Trophoblast cell (in vitro differentiated cells and primary cell): ENCODE measurements at regions not wholly inside any gene's neighbourhood (a gene's known extent, or its start where the extent isn't known, plus 50 kb on each side); places are given as distances from the start of the nearest gene placed in this dataset.

Experiments
- DNase-seq, 2 donors: peaks; one replicate each; pipeline ENCODE4 v3.0.0-alpha.2; 2016
- H2AFZ ChIP-seq: 2 replicates; pipeline ENCODE4 v1.6.1; 2013; ENCODE audit warnings: low read length, moderate library complexity, mild to moderate bottlenecking; ENCODE audit not compliant: insufficient read depth, poor library complexity
- H2AK5ac ChIP-seq: 2 replicates; pipeline ENCODE4 v1.6.1; 2013; ENCODE audit warnings: mild to moderate bottlenecking, low read length
- H2BK120ac ChIP-seq: 2 replicates; pipeline ENCODE4 v1.6.1; 2013; ENCODE audit warnings: low read length, mild to moderate bottlenecking, moderate library complexity; ENCODE audit not compliant: insufficient read depth, poor library complexity
- H2BK12ac ChIP-seq: 2 replicates; pipeline ENCODE4 v1.6.1; 2013; ENCODE audit warnings: mild to moderate bottlenecking, low read length, moderate library complexity
- H2BK5ac ChIP-seq: 2 replicates; pipeline ENCODE4 v1.6.1; 2013; ENCODE audit warnings: low read length, low read depth, moderate library complexity, mild to moderate bottlenecking; ENCODE audit not compliant: poor library complexity
- H3K14ac ChIP-seq: 2 replicates; pipeline ENCODE4 v1.6.1; 2013; ENCODE audit warnings: mild to moderate bottlenecking, low read length
- H3K18ac ChIP-seq: 2 replicates; pipeline ENCODE4 v1.6.1; 2013; ENCODE audit warnings: mild to moderate bottlenecking, low read length
- H3K23ac ChIP-seq: 2 replicates; pipeline ENCODE4 v1.6.1; 2013; ENCODE audit warnings: low read length
- H3K27ac ChIP-seq: 2 replicates; pipeline ENCODE4 v1.5.1; 2013; ENCODE audit warnings: low read depth, mild to moderate bottlenecking, inconsistent platforms, low read length, moderate library complexity
- H3K27me3 ChIP-seq: 2 replicates; pipeline ENCODE4 v1.6.1; 2013; ENCODE audit warnings: inconsistent platforms, mild to moderate bottlenecking, low read length, moderate library complexity; ENCODE audit not compliant: insufficient read depth
- H3K36me3 ChIP-seq, 2 experiments: 1 replicate in 1 of 2; 2 replicates in 1 of 2; pipeline ENCODE4 v1.6.1; 2013; ENCODE audit warnings: low read length in 2 of 2, mild to moderate bottlenecking in 2 of 2, moderate library complexity in 1 of 2; ENCODE audit not compliant: insufficient read depth in 2 of 2, control insufficient read depth in 1 of 2
- H3K4ac ChIP-seq: 2 replicates; pipeline ENCODE4 v1.6.1; 2013; ENCODE audit warnings: low read depth, mild to moderate bottlenecking, low read length, moderate library complexity
- H3K4me1 ChIP-seq, 2 experiments: 1 replicate in 1 of 2; 2 replicates in 1 of 2; pipeline ENCODE4 v1.6.1; 2013; ENCODE audit warnings: low read length in 2 of 2, mild to moderate bottlenecking in 2 of 2, moderate library complexity in 1 of 2; ENCODE audit not compliant: insufficient read depth in 2 of 2, control insufficient read depth in 1 of 2
- H3K4me2 ChIP-seq: 2 replicates; pipeline ENCODE4 v1.6.1; 2013; ENCODE audit warnings: inconsistent platforms, mild to moderate bottlenecking, low read length, moderate library complexity
- H3K4me3 ChIP-seq: 2 replicates; pipeline ENCODE4 v1.5.1; 2013; ENCODE audit warnings: mild to moderate bottlenecking, low read depth, low read length, inconsistent platforms
- H3K79me1 ChIP-seq: one replicate; pipeline ENCODE4 v1.6.1; 2013; ENCODE audit warnings: low read length
- H3K79me2 ChIP-seq: 2 replicates; pipeline ENCODE4 v1.6.1; 2013; ENCODE audit warnings: low read length, mild to moderate bottlenecking; ENCODE audit not compliant: control insufficient read depth, insufficient read depth, poor library complexity
- H3K9ac ChIP-seq: 2 replicates; pipeline ENCODE4 v1.6.1; 2013; ENCODE audit warnings: mild to moderate bottlenecking, low read length
- H3K9me3 ChIP-seq: 2 replicates; pipeline ENCODE4 v1.6.1; 2013; ENCODE audit warnings: low read depth, mild to moderate bottlenecking, control low read depth, inconsistent platforms, low read length; ENCODE audit not compliant: insufficient read depth
- H4K12ac ChIP-seq: 2 replicates; pipeline ENCODE4 v1.6.1; 2013; ENCODE audit warnings: low read depth, mild to moderate bottlenecking, low read length, moderate library complexity
- H4K8ac ChIP-seq: 2 replicates; pipeline ENCODE4 v1.6.1; 2013; ENCODE audit warnings: low read depth, mild to moderate bottlenecking, low read length, moderate library complexity
- H4K91ac ChIP-seq: one replicate; pipeline ENCODE4 v1.6.1; 2013; ENCODE audit warnings: low read depth, mild to moderate bottlenecking, low read length, moderate library complexity
- WGBS: extraction: QIAGEN DNeasy Blood & Tissue Kit; methylation state at CpG from one replicate; pipeline ENCODE4 v1.1.7; 2013; ENCODE audit warnings: missing lambda C conversion rate; ENCODE audit not compliant: insufficient read length, insufficient coverage; ENCODE audit errors: extremely low coverage; 5-methylcytosine and 5-hydroxymethylcytosine counted together

GRCh38 chr2:196331143-196331542, 159.8 kb upstream of the STK17B start:
- no peak overlapping the region for H2BK120ac ChIP-seq
- H3K9me3 ChIP-seq, result no peaks in the 10 kb centered on the region
- H2BK5ac ChIP-seq, result no peak overlapping the region
- no peak overlapping the region for H2BK12ac ChIP-seq
- no peak overlapping the region for H2AK5ac ChIP-seq
- DNase-seq, result no peak
- no peak overlapping the region for H3K18ac ChIP-seq
- H3K4me1 ChIP-seq, result no peaks in the 10 kb centered on the region
- H3K4me3 ChIP-seq, result no peak overlapping the region
- H3K79me2 ChIP-seq, result no peaks in the 10 kb centered on the region
- no peak overlapping the region for H3K4me2 ChIP-seq
- H4K12ac ChIP-seq, result no peak overlapping the region
- no peak overlapping the region for H3K9ac ChIP-seq
- no peak overlapping the region for H3K27ac ChIP-seq
- H3K27me3 ChIP-seq, result no peaks in the 10 kb centered on the region
- no peak overlapping the region for H3K4ac ChIP-seq
- H3K36me3 ChIP-seq, result no peaks in the 10 kb centered on the region
- no peaks in the 10 kb centered on the region for H3K79me1 ChIP-seq
- H3K23ac ChIP-seq, result no peak overlapping the region
- H4K8ac ChIP-seq, result no peak overlapping the region
- H4K91ac ChIP-seq, result no peak overlapping the region
- WGBS, result no CpG with 5 or more reads among the region's 5 CpGs
- H3K14ac ChIP-seq, result no peak overlapping the region
- H2AFZ ChIP-seq, result no peak overlapping the region

GRCh38 chr2:196331851-196332250, 160.5 kb upstream of the STK17B start:
- H3K79me1 ChIP-seq, result no peaks in the 10 kb centered on the region
- no peak for DNase-seq
- H3K36me3 ChIP-seq, result no peaks in the 10 kb centered on the region
- no CpG with 5 or more reads among the region's 4 CpGs for WGBS
- no peak overlapping the region for H4K12ac ChIP-seq
- H3K27ac ChIP-seq, result no peak overlapping the region
- H4K8ac ChIP-seq, result no peak overlapping the region
- H3K27me3 ChIP-seq, result no peaks in the 10 kb centered on the region
- no peak overlapping the region for H4K91ac ChIP-seq
- H3K9ac ChIP-seq, result no peak overlapping the region
- no peak overlapping the region for H3K4ac ChIP-seq
- no peaks in the 10 kb centered on the region for H3K79me2 ChIP-seq
- no peak overlapping the region for H2BK5ac ChIP-seq
- H2AFZ ChIP-seq, result no peak overlapping the region
- H3K9me3 ChIP-seq, result no peaks in the 10 kb centered on the region
- no peak overlapping the region for H3K18ac ChIP-seq
- no peak overlapping the region for H3K4me3 ChIP-seq
- no peak overlapping the region for H2BK12ac ChIP-seq
- no peak overlapping the region for H2AK5ac ChIP-seq
- H2BK120ac ChIP-seq, result no peak overlapping the region
- no peak overlapping the region for H3K23ac ChIP-seq
- H3K14ac ChIP-seq, result no peak overlapping the region
- H3K4me2 ChIP-seq, result no peak overlapping the region
- H3K4me1 ChIP-seq, result no peaks in the 10 kb centered on the region

- no peak for DNase-seq
- no peak overlapping the region for H3K4me2 ChIP-seq
- H2BK120ac ChIP-seq, result no peak overlapping the region
- no peak overlapping the region for H4K8ac ChIP-seq
- no peak overlapping the region for H3K4ac ChIP-seq
- H2AFZ ChIP-seq, result no peak overlapping the region
- H4K91ac ChIP-seq, result no peak overlapping the region
- H3K79me1 ChIP-seq, result no peaks in the 10 kb centered on the region
- no peaks in the 10 kb centered on the region for H3K79me2 ChIP-seq
- no peak overlapping the region for H3K18ac ChIP-seq
- no peaks in the 10 kb centered on the region for H3K27me3 ChIP-seq
- H3K14ac ChIP-seq, result no peak overlapping the region
- H2AK5ac ChIP-seq, result no peak overlapping the region
- H3K9me3 ChIP-seq, result no peaks in the 10 kb centered on the region
- H3K23ac ChIP-seq, result no peak overlapping the region
- no peak overlapping the region for H3K4me3 ChIP-seq
- no peak overlapping the region for H2BK12ac ChIP-seq
- H2BK5ac ChIP-seq, result no peak overlapping the region
- no peak overlapping the region for H4K12ac ChIP-seq
- H3K27ac ChIP-seq, result no peak overlapping the region
- H3K4me1 ChIP-seq, result no peaks in the 10 kb centered on the region
- no peak overlapping the region for H3K9ac ChIP-seq
- no peaks in the 10 kb centered on the region for H3K36me3 ChIP-seq
Measured at GRCh38 chr2:196333397-196333796, 162.0 kb upstream of the STK17B start.

GRCh38 chr2:196334710-196335109, 163.3 kb upstream of the STK17B start:
- Histone ChIP-seq H3K14ac (no peak overlapping the region), H3K4me2 (no peak overlapping the region), H3K79me1 (no peaks in the 10 kb centered on the region), H3K36me3 (no peaks in the 10 kb centered on the region), H3K9me3 (no peaks in the 10 kb centered on the region), H2BK5ac (no peak overlapping the region), H2AFZ (no peak overlapping the region), H3K23ac (no peak overlapping the region), H3K4me3 (no peak overlapping the region), H3K9ac (no peak overlapping the region), H3K79me2 (no peaks in the 10 kb centered on the region), H3K4me1 (no peaks in the 10 kb centered on the region), H2BK120ac (no peak overlapping the region), H4K8ac (no peak overlapping the region), H3K4ac (no peak overlapping the region), H2AK5ac (no peak overlapping the region), H3K18ac (no peak overlapping the region), H2BK12ac (no peak overlapping the region), H3K27ac (no peak overlapping the region), H3K27me3 (no peaks in the 10 kb centered on the region), H4K12ac (no peak overlapping the region), H4K91ac (no peak overlapping the region)
- DNase-seq, result peak; percentile 32 to 72
- no CpG with 5 or more reads among the region's 3 CpGs for WGBS
